Eye (tissue), 1 donor: ENCODE measurements at regions not wholly inside any gene's neighbourhood (a gene's known extent, or its start where the extent isn't known, plus 50 kb on each side); places are given as distances from the start of the nearest gene placed in this dataset.
"Not testable (repeated sequence)": the region's sequence is repeated elsewhere in the genome, so short reads cannot be mapped to it uniquely, and the experiment has no call there.

Experiments
- DNase-seq: peaks from one replicate; pipeline ENCODE4 v3.0.0-alpha.2; 2015

- no peak for DNase-seq
Measured at GRCh38 chr1:101121975-101122374, 96.4 kb upstream of the DPH5 start.

GRCh38 chr1:101121504-101121903 is 95.9 kb upstream of the DPH5 start:
- no peak for DNase-seq

GRCh38 chr1:101120868-101121267 is 95.3 kb upstream of the DPH5 start:
- no peak for DNase-seq

GRCh38 chr1:101119289-101119688 is 93.7 kb upstream of the DPH5 start:
- DNase-seq, result no peak

GRCh38 chr1:101116006-101116405 is 90.4 kb upstream of the DPH5 start:
- no peak for DNase-seq

GRCh38 chr1:101115112-101115511 is 89.5 kb upstream of the DPH5 start:
- no peak for DNase-seq

- not testable (repeated sequence) for DNase-seq
Measured at GRCh38 chr1:101114128-101114527, 88.5 kb upstream of the DPH5 start.

- DNase-seq, result peak; percentile 63
Measured at GRCh38 chr1:101112051-101112780, 86.6 kb upstream of the DPH5 start.

GRCh38 chr1:101111461-101111860 is 85.9 kb upstream of the DPH5 start:
- DNase-seq, result no peak

- DNase-seq, result no peak
Measured at GRCh38 chr1:101109791-101110190, 84.2 kb upstream of the DPH5 start.

- no peak for DNase-seq
Measured at GRCh38 chr1:101108111-101108500, 82.5 kb upstream of the DPH5 start.

- DNase-seq, result no peak
Measured at GRCh38 chr1:101107496-101108110, 82.0 kb upstream of the DPH5 start.

- peak; percentile 17 for DNase-seq
Measured at GRCh38 chr1:101105877-101106276, 80.3 kb upstream of the DPH5 start.

GRCh38 chr1:101102426-101103156 is 77.0 kb upstream of the DPH5 start:
- DNase-seq, result no peak

GRCh38 chr1:101101360-101101759 is 75.8 kb upstream of the DPH5 start:
- DNase-seq, result no peak

GRCh38 chr1:101100674-101101073 is 75.1 kb upstream of the DPH5 start:
- no peak for DNase-seq

GRCh38 chr1:101098907-101099306 is 73.3 kb upstream of the DPH5 start:
- DNase-seq, result no peak

- no peak for DNase-seq
Measured at GRCh38 chr1:101098327-101098726, 72.7 kb upstream of the DPH5 start.

GRCh38 chr1:101089613-101090338 is 64.2 kb upstream of the DPH5 start:
- no peak for DNase-seq

GRCh38 chr1:101088431-101088830 is 62.8 kb upstream of the DPH5 start:
- no peak for DNase-seq

- no peak for DNase-seq
Measured at GRCh38 chr1:101086783-101087182, 61.2 kb upstream of the DPH5 start.

GRCh38 chr1:101081496-101082488 is 56.2 kb upstream of the DPH5 start:
- DNase-seq, result peak; percentile 11
